ENCODE measurements at regions not wholly inside any gene's neighbourhood (a gene's known extent, or its start where the extent isn't known, plus 50 kb on each side); places are given as distances from the start of the nearest gene placed in this dataset.

- Mint-ChIP-seq H3K27me3 (ENCODE audit: insufficient read depth, low read depth, poor library complexity) (no peaks in the 10 kb centered on the region), H3K9me3 (no peaks in the 10 kb centered on the region), H3K27ac (no peak overlapping the region), H3K36me3 (ENCODE audit: low read depth) (no peaks in the 10 kb centered on the region), H3K4me1 (peaks cover 16% of the 10 kb centered on the region), H3K4me3 (no peak overlapping the region)
- Histone ChIP-seq H3K4me3 (no peak overlapping the region), H3K36me3 (ENCODE audit: insufficient read depth) (no peaks in the 10 kb centered on the region), H4K20me1 (replicated peaks; ENCODE audit: insufficient read depth) (no peaks in the 10 kb centered on the region), H3K4me2 (no peak overlapping the region), H2AFZ (no peak overlapping the region), H3K9me2 (ENCODE audit: insufficient read depth) (no peaks in the 10 kb centered on the region), H3K27me3 (ENCODE audit: insufficient read depth) (no peaks in the 10 kb centered on the region), H3F3A (replicated peaks; ENCODE audit: low read depth) (no peaks in the 10 kb centered on the region), H3K27ac (ENCODE audit: low read depth) (no peak overlapping the region), H3K4me1 (ENCODE audit: insufficient read depth) (no peaks in the 10 kb centered on the region), H3K79me2 (replicated peaks; ENCODE audit: insufficient read depth) (no peaks in the 10 kb centered on the region)
- ATAC-seq (no peak), DNase-seq (ENCODE audit: low spot score) (no peak)
- TF ChIP-seq POLR2AphosphoS5 (IDR thresholded peaks at IDR 0.05; ENCODE audit: low read depth) (no peak), JUNB (IDR thresholded peaks at IDR 0.05; ENCODE audit: unreplicated experiment) (no peak), CTCF (conservative IDR thresholded peaks at IDR 0.05; ENCODE audit: low read depth in 2 of 2) (no peak), EZH2 (IDR thresholded peaks at IDR 0.05; ENCODE audit: low read depth, unreplicated experiment) (no peak), ZNF462 (CRISPR knock-in tag; IDR thresholded peaks at IDR 0.05) (no peak), CREB1 (CRISPR knock-in tag; IDR thresholded peaks at IDR 0.05; ENCODE audit: low read depth) (no peak), EZH2phosphoT487 (IDR thresholded peaks at IDR 0.05; ENCODE audit: unreplicated experiment) (no peak), ZNF331 (CRISPR knock-in tag; IDR thresholded peaks at IDR 0.05; ENCODE audit: low read depth) (no peak), NANOG (IDR thresholded peaks at IDR 0.05; ENCODE audit: borderline replicate concordance) (no peak), ETS1 (IDR thresholded peaks at IDR 0.05) (no peak), ZNF114 (CRISPR knock-in tag; IDR thresholded peaks at IDR 0.05) (no peak)
These were observed 665.1 kb upstream of the ZEB2 start for GRCh38 chr2:145184741-145185651.

Data from GM23338 (cell line).